ENCODE measurements at regions not wholly inside any gene's neighbourhood (a gene's known extent, or its start where the extent isn't known, plus 50 kb on each side); places are given as distances from the start of the nearest gene placed in this dataset.

GRCh38 chr3:94280958-94281357 is 218.1 kb downstream of the NSUN3 start:
- TF ChIP-seq POLR2AphosphoS5 (IDR thresholded peaks at IDR 0.05; ENCODE audit: borderline replicate concordance, low read depth, low read length) (no peak), EZH2 (IDR thresholded peaks at IDR 0.05) (no peak), FOXP2 (optimal IDR thresholded peaks at IDR 0.05; ENCODE audit: control extremely low read depth, extremely low read length, insufficient read depth) (no peak)

All from SK-N-MC (cell line).